Vagina (tissue), 2 donors: ENCODE measurements at regions not wholly inside any gene's neighbourhood (a gene's known extent, or its start where the extent isn't known, plus 50 kb on each side); places are given as distances from the start of the nearest gene placed in this dataset.
"Not testable (repeated sequence)": the region's sequence is repeated elsewhere in the genome, so short reads cannot be mapped to it uniquely, and the experiment has no call there.

Experiments used
- DNase-seq, 2 donors: peaks; one replicate each; pipeline ENCODE4 v3.0.0-alpha.2; 2017; ENCODE audit errors: extremely low spot score in 2 of 2
- H3K27ac ChIP-seq: fragments of 200-600 bp; sonication (generic); one replicate; pipeline ENCODE4 v1.5.1; 2019
- H3K27me3 ChIP-seq: fragments of 200-600 bp; sonication (generic); one replicate; pipeline ENCODE4 v1.5.1; 2019
- H3K36me3 ChIP-seq, 2 donors: fragments of 200-600 bp; sonication (generic); one replicate each; pipeline ENCODE4 v1.5.1; 2017 to 2019
- H3K4me1 ChIP-seq: fragments of 200-600 bp; sonication (generic); one replicate; pipeline ENCODE4 v1.5.1; 2019
- H3K4me3 ChIP-seq, 2 donors: fragments of 200-600 bp; sonication (generic); 1 replicate in 1 of 2; 2 replicates in 1 of 2; pipeline ENCODE4 v1.5.1; 2016 to 2019
- H3K9me3 ChIP-seq: fragments of 200-600 bp; sonication (generic); one replicate; pipeline ENCODE4 v1.5.1; 2019
- POLR2A ChIP-seq, 2 donors: fragments of 450-650 bp; IDR thresholded peaks; one replicate each; pipeline ENCODE4 v1.6.1; 2017; ENCODE audit warnings: antibody characterized with exemption in 2 of 2, mild to moderate bottlenecking in 2 of 2, moderate library complexity in 2 of 2
- POLR2AphosphoS5 ChIP-seq, 2 donors: sonication (generic); formaldehyde crosslinking; IDR thresholded peaks; one replicate each; pipeline ENCODE4 v1.9.0; 2017; ENCODE audit warnings: antibody characterized with exemption in 2 of 2, mild to moderate bottlenecking in 2 of 2, low read depth in 1 of 2; ENCODE audit not compliant: insufficient read depth in 1 of 2
- intact Hi-C: fragments of 100-400 bp; cut with DNase I; formaldehyde crosslinking; loops from one replicate; pipeline ENCODE4 v1.15.1; 2023
- TF ChIP-seq, protein P1 (sequence below), 3 experiments: fragments of 450-650 bp in 2 of 3; fragments of 200-600 bp in 1 of 3; sonication (generic) in 1 of 3; IDR thresholded peaks; one replicate each; pipeline ENCODE4 v1.5.1; 2017 to 2019; ENCODE audit warnings: antibody characterized with exemption in 3 of 3, mild to moderate bottlenecking in 2 of 3, moderate library complexity in 2 of 3

DNA sequence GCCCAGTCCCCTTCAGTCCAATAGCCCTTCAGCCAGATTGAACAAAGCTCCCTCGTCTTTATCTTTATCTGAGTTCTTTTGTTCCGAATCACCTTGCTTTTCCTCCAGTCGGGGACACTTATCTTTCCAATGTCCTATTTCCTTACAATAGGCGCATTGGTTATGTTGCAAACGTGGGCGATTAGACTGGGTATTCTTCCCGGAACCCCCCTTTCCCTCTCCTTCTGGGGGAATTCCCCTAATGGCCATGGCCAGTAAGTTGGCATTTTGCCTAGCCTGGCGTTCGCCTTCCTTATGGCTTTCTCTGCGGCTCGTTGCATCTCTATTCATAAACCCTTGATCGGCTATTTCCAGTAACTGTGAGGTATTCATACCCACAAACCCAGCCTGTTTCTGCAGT is 82.2 kb upstream of the VEPH1 start:
- intact Hi-C loops: no loop called here
- peaks cover 8% of the 10 kb centered on the region for H3K4me1 ChIP-seq
- H3K27me3 ChIP-seq: no peaks in the 10 kb centered on the region
- no peaks in the 10 kb centered on the region for H3K9me3 ChIP-seq
- TF ChIP-seq POLR2A (IDR thresholded peaks at IDR 0.05): no peak
- TF ChIP-seq, protein P1, sequence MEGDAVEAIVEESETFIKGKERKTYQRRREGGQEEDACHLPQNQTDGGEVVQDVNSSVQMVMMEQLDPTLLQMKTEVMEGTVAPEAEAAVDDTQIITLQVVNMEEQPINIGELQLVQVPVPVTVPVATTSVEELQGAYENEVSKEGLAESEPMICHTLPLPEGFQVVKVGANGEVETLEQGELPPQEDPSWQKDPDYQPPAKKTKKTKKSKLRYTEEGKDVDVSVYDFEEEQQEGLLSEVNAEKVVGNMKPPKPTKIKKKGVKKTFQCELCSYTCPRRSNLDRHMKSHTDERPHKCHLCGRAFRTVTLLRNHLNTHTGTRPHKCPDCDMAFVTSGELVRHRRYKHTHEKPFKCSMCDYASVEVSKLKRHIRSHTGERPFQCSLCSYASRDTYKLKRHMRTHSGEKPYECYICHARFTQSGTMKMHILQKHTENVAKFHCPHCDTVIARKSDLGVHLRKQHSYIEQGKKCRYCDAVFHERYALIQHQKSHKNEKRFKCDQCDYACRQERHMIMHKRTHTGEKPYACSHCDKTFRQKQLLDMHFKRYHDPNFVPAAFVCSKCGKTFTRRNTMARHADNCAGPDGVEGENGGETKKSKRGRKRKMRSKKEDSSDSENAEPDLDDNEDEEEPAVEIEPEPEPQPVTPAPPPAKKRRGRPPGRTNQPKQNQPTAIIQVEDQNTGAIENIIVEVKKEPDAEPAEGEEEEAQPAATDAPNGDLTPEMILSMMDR (IDR thresholded peaks at IDR 0.05): no peak
- no peak for TF ChIP-seq POLR2AphosphoS5 (IDR thresholded peaks at IDR 0.05; ENCODE audit: insufficient read depth in 1 of 2, low read depth in 1 of 2)
- H3K36me3 ChIP-seq: no peaks in the 10 kb centered on the region
- no peak for DNase-seq
- H3K27ac ChIP-seq: no peak overlapping the region
- H3K4me3 ChIP-seq: no peak overlapping the region

DNA sequence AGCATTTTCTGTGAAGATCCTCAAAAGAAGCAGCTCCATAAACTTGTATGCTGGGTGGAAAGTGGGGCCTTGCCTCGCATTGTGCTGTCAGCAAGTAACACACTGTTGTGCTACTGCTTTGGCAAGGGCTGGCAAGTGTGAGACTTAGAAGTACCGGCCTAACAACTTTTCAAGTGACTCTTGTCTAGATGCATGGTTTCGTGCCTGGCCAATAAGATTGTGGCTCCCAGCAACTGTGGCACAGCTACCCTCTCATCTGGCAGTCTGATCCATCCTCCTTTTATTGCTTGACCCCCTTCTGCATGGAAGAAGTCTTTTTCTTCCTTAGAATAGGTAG is 79.4 kb upstream of the VEPH1 start:
- no peak overlapping the region for H3K4me3 ChIP-seq
- no peaks in the 10 kb centered on the region for H3K27me3 ChIP-seq
- H3K4me1 ChIP-seq: no peaks in the 10 kb centered on the region
- H3K27ac ChIP-seq: no peak overlapping the region
- H3K9me3 ChIP-seq: no peaks in the 10 kb centered on the region
- TF ChIP-seq POLR2A (IDR thresholded peaks at IDR 0.05) (no peak), POLR2AphosphoS5 (IDR thresholded peaks at IDR 0.05; ENCODE audit: insufficient read depth in 1 of 2, low read depth in 1 of 2) (no peak)
- TF ChIP-seq, protein P1 (IDR thresholded peaks at IDR 0.05): no peak
- DNase-seq: no peak
- no peaks in the 10 kb centered on the region for H3K36me3 ChIP-seq
- intact Hi-C loops: no loop called here

DNA sequence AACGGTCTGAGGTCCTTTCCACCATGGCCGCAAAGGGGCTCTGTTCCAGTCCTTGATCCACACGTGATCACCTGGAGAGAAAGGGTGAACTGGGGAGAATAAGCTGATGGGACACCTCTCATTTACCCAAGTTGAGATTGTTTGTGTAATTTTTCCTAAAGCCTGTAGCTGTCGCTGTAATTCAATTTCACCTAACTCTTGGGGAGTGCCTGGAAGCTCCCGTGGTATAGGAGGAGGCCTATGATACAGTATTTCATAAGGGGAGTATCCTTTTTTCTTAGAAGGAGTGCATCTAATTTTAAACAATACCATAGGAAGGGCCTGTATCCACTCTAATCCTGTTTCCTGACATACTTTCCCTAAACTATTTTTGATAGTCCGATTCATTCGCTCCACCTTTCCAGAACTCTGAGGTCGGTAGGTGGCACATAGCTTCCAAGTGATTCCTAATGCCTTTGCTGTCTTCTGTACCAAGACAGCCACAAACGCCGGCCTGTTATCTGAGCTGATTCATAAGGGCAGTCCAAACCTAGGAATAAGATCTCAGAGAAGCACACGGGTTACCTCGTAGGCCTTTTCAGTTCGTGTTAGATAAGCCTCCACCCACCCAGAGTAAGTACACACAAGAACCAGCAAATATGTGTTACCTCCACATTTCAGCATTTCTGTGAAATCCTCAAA is 78.9 kb upstream of the VEPH1 start:
- H3K27ac ChIP-seq, H3K9me3 ChIP-seq, H3K4me3 ChIP-seq, H3K27me3 ChIP-seq, H3K36me3 ChIP-seq, intact Hi-C loops, DNase-seq, H3K4me1 ChIP-seq: not testable (repeated sequence)

DNA sequence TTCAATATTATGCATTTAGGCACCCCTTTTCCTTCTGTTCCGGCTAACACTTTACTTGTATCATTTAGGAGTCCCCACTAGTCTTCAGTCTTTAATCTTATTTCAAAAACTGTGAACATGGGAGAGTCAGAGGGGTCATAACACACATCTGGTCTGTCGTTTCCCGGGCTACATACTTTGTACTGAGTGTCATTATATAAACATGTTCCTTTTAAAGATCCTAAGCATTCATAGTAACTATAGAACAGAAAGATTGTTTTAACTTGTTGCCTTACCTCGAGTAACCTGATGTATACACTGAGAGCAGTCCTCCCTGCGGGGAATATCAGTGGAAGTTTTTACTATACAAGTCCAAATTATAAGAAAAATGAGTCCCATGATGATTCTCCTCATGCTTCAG is 78.2 kb upstream of the VEPH1 start:
- Histone ChIP-seq H3K27ac (no peak overlapping the region), H3K4me3 (no peak overlapping the region), H3K4me1 (no peaks in the 10 kb centered on the region), H3K36me3 (no peaks in the 10 kb centered on the region), H3K27me3 (no peaks in the 10 kb centered on the region), H3K9me3 (no peaks in the 10 kb centered on the region)
- no peak for TF ChIP-seq POLR2AphosphoS5 (IDR thresholded peaks at IDR 0.05; ENCODE audit: insufficient read depth in 1 of 2, low read depth in 1 of 2)
- no peak for TF ChIP-seq POLR2A (IDR thresholded peaks at IDR 0.05)
- TF ChIP-seq, protein P1 (IDR thresholded peaks at IDR 0.05): no peak
- no peak for DNase-seq
- intact Hi-C loops: no loop called here

DNA sequence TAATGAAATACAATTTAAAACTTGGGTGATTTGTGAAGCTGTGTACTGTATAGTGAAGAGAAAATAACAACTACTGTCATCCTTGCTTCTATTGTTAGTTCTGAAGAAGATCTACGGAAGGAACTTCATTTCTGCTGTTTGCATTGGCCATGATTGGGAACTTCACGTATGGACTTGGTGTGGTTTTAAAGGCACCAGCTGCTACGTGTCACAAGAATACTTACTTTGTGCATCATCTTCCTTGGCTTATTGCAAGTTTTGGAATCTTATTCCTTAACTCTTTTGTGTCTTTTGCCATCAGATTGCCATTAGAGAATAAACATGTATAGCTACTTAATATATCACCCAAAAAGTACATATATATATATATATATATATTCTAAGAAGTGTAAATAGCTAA is 75.0 kb upstream of the VEPH1 start:
- H3K27me3 ChIP-seq: no peaks in the 10 kb centered on the region
- no peak overlapping the region for H3K27ac ChIP-seq
- H3K36me3 ChIP-seq: no peaks in the 10 kb centered on the region
- H3K9me3 ChIP-seq: no peaks in the 10 kb centered on the region
- TF ChIP-seq, protein P1 (IDR thresholded peaks at IDR 0.05): no peak
- no peak for TF ChIP-seq POLR2AphosphoS5 (IDR thresholded peaks at IDR 0.05; ENCODE audit: insufficient read depth in 1 of 2, low read depth in 1 of 2)
- TF ChIP-seq POLR2A (IDR thresholded peaks at IDR 0.05): no peak
- intact Hi-C loops: no loop called here
- DNase-seq: no peak
- H3K4me1 ChIP-seq: no peaks in the 10 kb centered on the region
- no peak overlapping the region for H3K4me3 ChIP-seq
